Coronary artery (tissue), 2 donors: ENCODE measurements at regions not wholly inside any gene's neighbourhood (a gene's known extent, or its start where the extent isn't known, plus 50 kb on each side); places are given as distances from the start of the nearest gene placed in this dataset.

Experiments
- DNase-seq: peaks from one replicate; pipeline ENCODE4 v3.0.0-alpha.2; 2017; ENCODE audit warnings: low spot score
- H3K27ac ChIP-seq, 2 donors: fragments of 200-600 bp; sonication (generic); one replicate each; pipeline ENCODE4 v1.5.1; 2016 to 2019
- H3K4me3 ChIP-seq: fragments of 200-600 bp; sonication (generic); 2 replicates; pipeline ENCODE4 v1.5.1; 2016; ENCODE audit warnings: mild to moderate bottlenecking, moderate library complexity
- CTCF ChIP-seq: fragments of 200-600 bp; sonication (generic); IDR thresholded peaks from one replicate; pipeline ENCODE4 v1.5.1; 2019; ENCODE audit warnings: antibody characterized with exemption

- H3K4me3 ChIP-seq = no peak overlapping the region
- no peak for TF ChIP-seq CTCF
- H3K27ac ChIP-seq = no peak overlapping the region
- DNase-seq = no peak
Measured at GRCh38 chr5:61823065-61823464, 482.9 kb upstream of the KIF2A start.

GRCh38 chr5:61823781-61824180 lies 482.2 kb upstream of the KIF2A start:
- H3K4me3 ChIP-seq = no peak overlapping the region
- no peak overlapping the region for H3K27ac ChIP-seq
- DNase-seq = no peak
- no peak for TF ChIP-seq CTCF

GRCh38 chr5:61824396-61824795 lies 481.6 kb upstream of the KIF2A start:
- H3K4me3 ChIP-seq = no peak overlapping the region
- TF ChIP-seq CTCF = no peak

GRCh38 chr5:61827445-61827975 lies 478.5 kb upstream of the KIF2A start:
- TF ChIP-seq CTCF = no peak
- Histone ChIP-seq H3K27ac (no peak overlapping the region), H3K4me3 (no peak overlapping the region)
- DNase-seq = no peak

More at GRCh38 chr5:61824396-61824795, 481.6 kb upstream of the KIF2A start:
- no peak overlapping the region for H3K27ac ChIP-seq
- DNase-seq = no peak

GRCh38 chr5:61828856-61829255 lies 477.1 kb upstream of the KIF2A start:
- H3K4me3 ChIP-seq = no peak overlapping the region
- DNase-seq = no peak
- TF ChIP-seq CTCF = no peak
- H3K27ac ChIP-seq = no peak overlapping the region

- no peak for TF ChIP-seq CTCF
- Histone ChIP-seq H3K4me3 (no peak overlapping the region), H3K27ac (no peak overlapping the region)
- DNase-seq = no peak
Measured at GRCh38 chr5:61831736-61832135, 474.3 kb upstream of the KIF2A start.

- Histone ChIP-seq H3K4me3 (no peak overlapping the region), H3K27ac (no peak overlapping the region)
- no peak for TF ChIP-seq CTCF
- no peak for DNase-seq
Measured at GRCh38 chr5:61837788-61838187, 468.2 kb upstream of the KIF2A start.
